ENCODE measurements at regions not wholly inside any gene's neighbourhood (a gene's known extent, or its start where the extent isn't known, plus 50 kb on each side); places are given as distances from the start of the nearest gene placed in this dataset.

- Mint-ChIP-seq H3K9me3 (ENCODE audit: unreplicated experiment) (no peaks in the 10 kb centered on the region), H3K36me3 (ENCODE audit: unreplicated experiment) (no peaks in the 10 kb centered on the region), H3K4me3 (ENCODE audit: unreplicated experiment) (no peak overlapping the region), H3K4me1 (ENCODE audit: low read depth, unreplicated experiment) (peaks cover 4% of the 10 kb centered on the region), H3K27ac (ENCODE audit: unreplicated experiment) (no peak overlapping the region), H3K27me3 (ENCODE audit: unreplicated experiment) (peaks cover 1% of the 10 kb centered on the region)
- no peak for DNase-seq
- TF ChIP-seq CTCF (IDR thresholded peaks at IDR 0.05; ENCODE audit: partially characterized antibody, unreplicated experiment): no peak
Measured at GRCh38 chr2:221649051-221649775, 77.1 kb upstream of the EPHA4 start.

GRCh38 chr2:221642447-221642846 is 70.3 kb upstream of the EPHA4 start:
- no peak for DNase-seq
- TF ChIP-seq CTCF (IDR thresholded peaks at IDR 0.05; ENCODE audit: partially characterized antibody, unreplicated experiment): no peak
- H3K4me3 Mint-ChIP-seq (ENCODE audit: unreplicated experiment): no peak overlapping the region
- peaks cover 1% of the 10 kb centered on the region for H3K27me3 Mint-ChIP-seq (ENCODE audit: unreplicated experiment)
- no peaks in the 10 kb centered on the region for H3K9me3 Mint-ChIP-seq (ENCODE audit: unreplicated experiment)
- H3K27ac Mint-ChIP-seq (ENCODE audit: unreplicated experiment): no peak overlapping the region
- H3K36me3 Mint-ChIP-seq (ENCODE audit: unreplicated experiment): no peaks in the 10 kb centered on the region
- H3K4me1 Mint-ChIP-seq (ENCODE audit: low read depth, unreplicated experiment): no peaks in the 10 kb centered on the region

- Mint-ChIP-seq H3K27ac (ENCODE audit: unreplicated experiment) (no peak overlapping the region), H3K9me3 (ENCODE audit: unreplicated experiment) (no peaks in the 10 kb centered on the region), H3K4me1 (ENCODE audit: low read depth, unreplicated experiment) (no peaks in the 10 kb centered on the region), H3K36me3 (ENCODE audit: unreplicated experiment) (no peaks in the 10 kb centered on the region), H3K4me3 (ENCODE audit: unreplicated experiment) (no peak overlapping the region), H3K27me3 (ENCODE audit: unreplicated experiment) (peaks cover 1% of the 10 kb centered on the region)
- TF ChIP-seq CTCF (IDR thresholded peaks at IDR 0.05; ENCODE audit: partially characterized antibody, unreplicated experiment): no peak
- DNase-seq: no peak
Measured at GRCh38 chr2:221641181-221641871, 69.2 kb upstream of the EPHA4 start.

- H3K4me3 Mint-ChIP-seq (ENCODE audit: unreplicated experiment): no peak overlapping the region
- DNase-seq: no peak
- H3K4me1 Mint-ChIP-seq (ENCODE audit: low read depth, unreplicated experiment): no peaks in the 10 kb centered on the region
- TF ChIP-seq CTCF (IDR thresholded peaks at IDR 0.05; ENCODE audit: partially characterized antibody, unreplicated experiment): no peak
- H3K27me3 Mint-ChIP-seq (ENCODE audit: unreplicated experiment): no peaks in the 10 kb centered on the region
- H3K9me3 Mint-ChIP-seq (ENCODE audit: unreplicated experiment): no peaks in the 10 kb centered on the region
- H3K27ac Mint-ChIP-seq (ENCODE audit: unreplicated experiment): no peak overlapping the region
- H3K36me3 Mint-ChIP-seq (ENCODE audit: unreplicated experiment): no peaks in the 10 kb centered on the region
Measured at GRCh38 chr2:221640686-221641085, 68.6 kb upstream of the EPHA4 start.

- Mint-ChIP-seq H3K4me3 (ENCODE audit: unreplicated experiment) (no peak overlapping the region), H3K9me3 (ENCODE audit: unreplicated experiment) (no peaks in the 10 kb centered on the region), H3K27ac (ENCODE audit: unreplicated experiment) (no peak overlapping the region), H3K36me3 (ENCODE audit: unreplicated experiment) (no peaks in the 10 kb centered on the region), H3K27me3 (ENCODE audit: unreplicated experiment) (no peaks in the 10 kb centered on the region), H3K4me1 (ENCODE audit: low read depth, unreplicated experiment) (no peaks in the 10 kb centered on the region)
- no peak for DNase-seq
- no peak for TF ChIP-seq CTCF (IDR thresholded peaks at IDR 0.05; ENCODE audit: partially characterized antibody, unreplicated experiment)
Measured at GRCh38 chr2:221637851-221638250, 65.7 kb upstream of the EPHA4 start.

All from glutamatergic neuron (in vitro differentiated cells).